ENCODE measurements at regions not wholly inside any gene's neighbourhood (a gene's known extent, or its start where the extent isn't known, plus 50 kb on each side); places are given as distances from the start of the nearest gene placed in this dataset.

- TF ChIP-seq, protein P1, sequence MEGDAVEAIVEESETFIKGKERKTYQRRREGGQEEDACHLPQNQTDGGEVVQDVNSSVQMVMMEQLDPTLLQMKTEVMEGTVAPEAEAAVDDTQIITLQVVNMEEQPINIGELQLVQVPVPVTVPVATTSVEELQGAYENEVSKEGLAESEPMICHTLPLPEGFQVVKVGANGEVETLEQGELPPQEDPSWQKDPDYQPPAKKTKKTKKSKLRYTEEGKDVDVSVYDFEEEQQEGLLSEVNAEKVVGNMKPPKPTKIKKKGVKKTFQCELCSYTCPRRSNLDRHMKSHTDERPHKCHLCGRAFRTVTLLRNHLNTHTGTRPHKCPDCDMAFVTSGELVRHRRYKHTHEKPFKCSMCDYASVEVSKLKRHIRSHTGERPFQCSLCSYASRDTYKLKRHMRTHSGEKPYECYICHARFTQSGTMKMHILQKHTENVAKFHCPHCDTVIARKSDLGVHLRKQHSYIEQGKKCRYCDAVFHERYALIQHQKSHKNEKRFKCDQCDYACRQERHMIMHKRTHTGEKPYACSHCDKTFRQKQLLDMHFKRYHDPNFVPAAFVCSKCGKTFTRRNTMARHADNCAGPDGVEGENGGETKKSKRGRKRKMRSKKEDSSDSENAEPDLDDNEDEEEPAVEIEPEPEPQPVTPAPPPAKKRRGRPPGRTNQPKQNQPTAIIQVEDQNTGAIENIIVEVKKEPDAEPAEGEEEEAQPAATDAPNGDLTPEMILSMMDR (IDR thresholded peaks at IDR 0.05), result no peak
- no peak for TF ChIP-seq POLR2A (IDR thresholded peaks at IDR 0.05)
These were observed 1269.4 kb upstream of the CHAC2 start for GRCh38 chr2:52498077-52498750.
